Stimulated activated CD8-positive, alpha-beta memory T cell treated with anti-CD3 and anti-CD28 coated beads, Interleukin-2, amount 100 ng/mL, for 1 hour (primary cell): ENCODE measurements at regions not wholly inside any gene's neighbourhood (a gene's known extent, or its start where the extent isn't known, plus 50 kb on each side); places are given as distances from the start of the nearest gene placed in this dataset.
"Not testable (repeated sequence)": the region's sequence is repeated elsewhere in the genome, so short reads cannot be mapped to it uniquely, and the experiment has no call there.

ENCODE experiments used
- DNase-seq, 2 donors: peaks; one replicate each; pipeline ENCODE4 v3.0.0-alpha.2; 2020; ENCODE audit warnings: low read depth in 2 of 2

- DNase-seq, result no peak
Observed at GRCh38 chr18:14189858-14190257, 57.6 kb upstream of the ZNF519 start.

GRCh38 chr18:14188751-14189406 lies 56.6 kb upstream of the ZNF519 start:
- not testable (repeated sequence) for DNase-seq
